Keratinocyte (primary cell): ENCODE measurements at regions not wholly inside any gene's neighbourhood (a gene's known extent, or its start where the extent isn't known, plus 50 kb on each side); places are given as distances from the start of the nearest gene placed in this dataset.
"Not testable (repeated sequence)": the region's sequence is repeated elsewhere in the genome, so short reads cannot be mapped to it uniquely, and the experiment has no call there.

Source experiments
- DNase-seq: peaks from one replicate; pipeline ENCODE4 v3.0.0-alpha.2; 2011; ENCODE audit warnings: low read depth, missing footprints, low spot score
- FAIRE-seq: peaks from 2 replicates; lab custom pipeline; 2011; peaks lifted over from hg19 to GRCh38; lab: Jason Lieb, UNC
- H2AFZ ChIP-seq: 2 replicates; pipeline ENCODE4 v1.6.0; 2012; ENCODE audit warnings: low read length, control low read depth, inconsistent platforms; ENCODE audit not compliant: control insufficient read depth
- H3K27ac ChIP-seq: 2 replicates; pipeline ENCODE4 v1.5.1; 2011; ENCODE audit warnings: low read length; ENCODE audit not compliant: control insufficient read depth, insufficient read depth
- H3K27me3 ChIP-seq: 3 replicates; pipeline ENCODE4 v1.6.0; 2011; ENCODE audit warnings: low read length; ENCODE audit not compliant: control insufficient read depth, insufficient read depth; ENCODE audit errors: extremely low read depth
- H3K36me3 ChIP-seq, 2 experiments: 2 replicates in 1 of 2; 3 replicates in 1 of 2; pipeline ENCODE4 v1.5.1; 2011; ENCODE audit warnings: low read length in 2 of 2, mild to moderate bottlenecking in 1 of 2; ENCODE audit not compliant: control insufficient read depth in 2 of 2, insufficient read depth in 2 of 2; ENCODE audit errors: extremely low read depth in 1 of 2
- H3K4me1 ChIP-seq: 3 replicates; pipeline ENCODE4 v1.5.1; 2011; ENCODE audit warnings: low read length; ENCODE audit not compliant: control insufficient read depth, insufficient read depth; ENCODE audit errors: extremely low read depth
- H3K4me2 ChIP-seq: 3 replicates; pipeline ENCODE4 v1.6.0; 2011; ENCODE audit warnings: low read depth, low read length; ENCODE audit not compliant: control insufficient read depth, insufficient read depth; ENCODE audit errors: extremely low read depth
- H3K4me3 ChIP-seq, 3 experiments: fragments of 200-600 bp in 1 of 3; sonication (generic) in 1 of 3; 2 replicates in 2 of 3; 3 replicates in 1 of 3; pipeline ENCODE4 v1.5.1; 2011 to 2016; ENCODE audit warnings: low read length in 3 of 3, mild to moderate bottlenecking in 3 of 3, control low read depth in 2 of 3, inconsistent platforms in 1 of 3, low read depth in 1 of 3, mixed read lengths in 1 of 3, mixed run types in 1 of 3, moderate library complexity in 1 of 3; ENCODE audit not compliant: control insufficient read depth in 2 of 3, insufficient read depth in 2 of 3; ENCODE audit errors: extremely low read depth in 1 of 3
- H3K79me2 ChIP-seq: 2 replicates; pipeline ENCODE4 v1.6.0; 2012; ENCODE audit warnings: low read length; ENCODE audit not compliant: control insufficient read depth, insufficient read depth
- H3K9ac ChIP-seq: 3 replicates; pipeline ENCODE4 v1.6.0; 2011; ENCODE audit warnings: low read length; ENCODE audit not compliant: control insufficient read depth, insufficient read depth; ENCODE audit errors: extremely low read depth
- H3K9me1 ChIP-seq: 3 replicates; pipeline ENCODE4 v1.6.0; 2011; ENCODE audit warnings: low read length; ENCODE audit not compliant: control insufficient read depth, insufficient read depth; ENCODE audit errors: extremely low read depth
- H3K9me3 ChIP-seq: 2 replicates; pipeline ENCODE4 v1.5.1; 2012; ENCODE audit warnings: low read depth, low read length; ENCODE audit not compliant: control insufficient read depth
- H4K20me1 ChIP-seq: 3 replicates; pipeline ENCODE4 v1.6.0; 2011; ENCODE audit warnings: low read length; ENCODE audit not compliant: control insufficient read depth, insufficient read depth; ENCODE audit errors: extremely low read depth
- CTCF ChIP-seq, 3 experiments: IDR thresholded peaks in 1 of 3; conservative IDR thresholded peaks in 1 of 3; optimal IDR thresholded peaks in 1 of 3; 2 replicates in 2 of 3; 3 replicates in 1 of 3; pipeline versions ENCODE3 to v1.5.1; 2011; ENCODE audit warnings: low read length in 3 of 3, mild to moderate bottlenecking in 3 of 3, moderate library complexity in 2 of 3, control low read depth in 1 of 3, inconsistent platforms in 1 of 3; ENCODE audit not compliant: insufficient read depth in 2 of 3; ENCODE audit errors: extremely low read depth in 1 of 3
- EZH2 ChIP-seq: IDR thresholded peaks from one replicate; pipeline ENCODE4 v1.6.1; 2012; ENCODE audit warnings: inconsistent platforms, mild to moderate bottlenecking, low read length, moderate library complexity
- dilution Hi-C: fragments of 300-500 bp; cut with MboI; formaldehyde crosslinking; loops from one replicate; pipeline ENCODE4 v1.7.0; 2020; ENCODE audit warnings: low sequenced_read_pairs; ENCODE audit not compliant: extremely low pct_ligation_motif_present

GRCh38 chr12:32964981-32965585 is 68.5 kb upstream of the PKP2 start:
- no peaks in the 10 kb centered on the region for H3K27me3 ChIP-seq
- H4K20me1 ChIP-seq = no peaks in the 10 kb centered on the region
- H3K9ac ChIP-seq = no peak overlapping the region
- H3K4me2 ChIP-seq = no peak overlapping the region
- FAIRE-seq (no peak), DNase-seq (no peak)
- no peaks in the 10 kb centered on the region for H3K4me1 ChIP-seq
- dilution Hi-C loops = no loop called here
- H3K9me3 ChIP-seq = no peaks in the 10 kb centered on the region
- H3K9me1 ChIP-seq = no peaks in the 10 kb centered on the region
- H2AFZ ChIP-seq = no peak overlapping the region
- TF ChIP-seq CTCF (optimal IDR thresholded peaks at IDR 0.05 in 1 of 3, IDR thresholded peaks at IDR 0.05 in 1 of 3, conservative IDR thresholded peaks at IDR 0.05 in 1 of 3; ENCODE audit: extremely low read depth in 1 of 3, insufficient read depth in 2 of 3, low read length in 3 of 3) (no peak), EZH2 (no peak)
- no peak overlapping the region for H3K27ac ChIP-seq
- no peaks in the 10 kb centered on the region for H3K79me2 ChIP-seq
- no peak overlapping the region for H3K4me3 ChIP-seq
- no peaks in the 10 kb centered on the region for H3K36me3 ChIP-seq

GRCh38 chr12:32956418-32956817 is 59.8 kb upstream of the PKP2 start:
- H3K4me2 ChIP-seq, H3K36me3 ChIP-seq, H3K79me2 ChIP-seq, H2AFZ ChIP-seq, H3K9me3 ChIP-seq, H3K27ac ChIP-seq, H3K4me1 ChIP-seq, H4K20me1 ChIP-seq, FAIRE-seq, H3K27me3 ChIP-seq, dilution Hi-C loops, DNase-seq, H3K9ac ChIP-seq, H3K9me1 ChIP-seq, H3K4me3 ChIP-seq: not testable (repeated sequence)

GRCh38 chr12:32952681-32953080 is 56.1 kb upstream of the PKP2 start:
- Histone ChIP-seq H3K36me3 (no peaks in the 10 kb centered on the region), H3K27me3 (no peaks in the 10 kb centered on the region), H3K4me2 (no peak overlapping the region), H3K27ac (no peak overlapping the region), H3K4me1 (no peaks in the 10 kb centered on the region), H3K9me1 (no peaks in the 10 kb centered on the region), H3K9ac (no peak overlapping the region), H2AFZ (no peak overlapping the region), H4K20me1 (no peaks in the 10 kb centered on the region), H3K4me3 (no peak overlapping the region), H3K79me2 (no peaks in the 10 kb centered on the region), H3K9me3 (no peaks in the 10 kb centered on the region)
- DNase-seq = no peak
- no peak for TF ChIP-seq CTCF (optimal IDR thresholded peaks at IDR 0.05 in 1 of 3, IDR thresholded peaks at IDR 0.05 in 1 of 3, conservative IDR thresholded peaks at IDR 0.05 in 1 of 3; ENCODE audit: extremely low read depth in 1 of 3, insufficient read depth in 2 of 3, low read length in 3 of 3)
- TF ChIP-seq EZH2 = no peak
- dilution Hi-C loops = no loop called here
- FAIRE-seq = no peak
